ENCODE measurements at regions not wholly inside any gene's neighbourhood (a gene's known extent, or its start where the extent isn't known, plus 50 kb on each side); places are given as distances from the start of the nearest gene placed in this dataset.

DNA sequence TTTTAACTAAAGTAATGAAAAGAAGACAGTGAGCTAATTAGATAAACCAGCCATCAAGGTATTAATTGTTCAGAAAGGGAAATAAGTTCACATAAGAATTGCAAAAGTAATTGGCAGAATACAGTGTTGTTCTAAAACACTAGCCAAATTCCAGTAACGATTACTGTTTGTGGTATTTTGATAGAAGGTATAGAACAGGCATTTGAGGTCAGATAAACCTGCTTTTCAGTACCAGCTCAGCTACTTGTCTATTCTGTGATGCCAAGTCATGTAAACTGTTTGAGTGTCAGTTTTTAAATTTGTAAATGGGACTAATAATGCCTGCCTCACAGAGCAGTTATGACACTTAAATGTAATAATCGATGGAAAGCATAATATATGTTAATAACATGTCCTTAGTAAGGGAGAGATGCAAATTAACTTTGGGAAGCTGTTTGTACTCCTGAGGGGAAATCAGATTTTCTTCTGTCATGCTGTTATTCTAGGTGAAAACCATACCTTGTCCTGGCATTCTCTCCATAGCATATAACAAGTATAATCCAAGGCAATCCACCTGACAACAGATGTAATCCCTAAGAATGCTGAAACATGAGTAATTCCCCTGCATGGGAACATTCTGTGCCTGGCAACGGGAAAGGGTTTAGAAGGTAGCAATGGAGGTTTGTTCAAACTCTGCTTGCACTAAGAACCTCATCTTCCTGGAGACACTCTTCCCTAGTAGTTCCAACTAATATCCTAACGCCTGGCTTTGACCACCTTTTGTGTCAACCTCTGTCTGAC lies 509.5 kb upstream of the PAPPA start:
- Histone ChIP-seq H4K20me1 (ENCODE audit: insufficient read depth, low read length) (no peaks in the 10 kb centered on the region), H3K36me3 (ENCODE audit: insufficient read depth, low read length) (no peaks in the 10 kb centered on the region), H3K79me2 (ENCODE audit: insufficient read depth, low read length) (no peaks in the 10 kb centered on the region), H3K9me3 (ENCODE audit: insufficient read depth, low read length, severe bottlenecking) (no peaks in the 10 kb centered on the region), H2AFZ (ENCODE audit: low read depth, low read length) (no peak overlapping the region), H3K9ac (ENCODE audit: low read depth, low read length) (no peak overlapping the region), H3K4me2 (ENCODE audit: insufficient read depth, low read length) (no peak overlapping the region), H3K27me3 (ENCODE audit: insufficient read depth, low read length, poor library complexity) (no peaks in the 10 kb centered on the region), H3K27ac (ENCODE audit: low read length) (no peak overlapping the region), H3K4me1 (ENCODE audit: insufficient read depth, low read length) (no peaks in the 10 kb centered on the region), H3K4me3 (ENCODE audit: low read depth in 1 of 2, low read length in 2 of 2) (no peak overlapping the region)
- TF ChIP-seq CTCF (IDR thresholded peaks at IDR 0.05; ENCODE audit: borderline replicate concordance, extremely low read depth, low read length, poor library complexity, severe bottlenecking) = no peak
- TF ChIP-seq EZH2 (IDR thresholded peaks at IDR 0.05; ENCODE audit: borderline replicate concordance, low read depth, low read length, severe bottlenecking) = no peak
- no peak for ATAC-seq (ENCODE audit: insufficient read depth, low read depth)
- no peak for DNase-seq

GRCh38 chr9:115649991-115650472 lies 503.6 kb upstream of the PAPPA start:
- DNase-seq = no peak
- TF ChIP-seq CTCF (IDR thresholded peaks at IDR 0.05; ENCODE audit: borderline replicate concordance, extremely low read depth, low read length, poor library complexity, severe bottlenecking) (no peak), EZH2 (IDR thresholded peaks at IDR 0.05; ENCODE audit: borderline replicate concordance, low read depth, low read length, severe bottlenecking) (no peak)
- H3K27ac ChIP-seq (ENCODE audit: low read length) = no peak overlapping the region
- H2AFZ ChIP-seq (ENCODE audit: low read depth, low read length) = no peak overlapping the region
- ATAC-seq (ENCODE audit: insufficient read depth, low read depth) = no peak
- H3K27me3 ChIP-seq (ENCODE audit: insufficient read depth, low read length, poor library complexity) = no peaks in the 10 kb centered on the region
- no peaks in the 10 kb centered on the region for H3K4me1 ChIP-seq (ENCODE audit: insufficient read depth, low read length)
- H3K9me3 ChIP-seq (ENCODE audit: insufficient read depth, low read length, severe bottlenecking) = no peaks in the 10 kb centered on the region
- no peak overlapping the region for H3K9ac ChIP-seq (ENCODE audit: low read depth, low read length)
- no peaks in the 10 kb centered on the region for H4K20me1 ChIP-seq (ENCODE audit: insufficient read depth, low read length)
- H3K36me3 ChIP-seq (ENCODE audit: insufficient read depth, low read length) = no peaks in the 10 kb centered on the region
- no peaks in the 10 kb centered on the region for H3K79me2 ChIP-seq (ENCODE audit: insufficient read depth, low read length)
- H3K4me2 ChIP-seq (ENCODE audit: insufficient read depth, low read length) = no peak overlapping the region
- H3K4me3 ChIP-seq (ENCODE audit: low read depth in 1 of 2, low read length in 2 of 2) = no peak overlapping the region

DNA sequence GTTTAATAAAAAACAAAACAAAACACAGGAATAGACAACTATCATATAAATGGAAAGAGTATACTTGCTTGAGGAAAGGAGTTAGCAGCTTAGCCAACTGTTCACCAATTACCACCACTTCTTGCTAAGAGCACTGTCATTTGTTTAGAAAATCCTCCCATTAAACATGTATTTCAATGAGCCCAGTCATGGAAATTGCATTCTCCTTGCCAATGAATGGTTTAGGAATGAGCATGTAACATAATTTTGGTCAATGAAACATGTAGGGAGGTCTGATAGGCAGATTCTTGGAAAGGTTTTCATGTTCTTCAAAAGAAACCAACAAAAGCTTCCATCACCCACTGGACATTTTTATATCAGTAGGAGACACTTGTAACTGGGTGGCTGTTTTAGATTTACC lies 502.8 kb upstream of the PAPPA start:
- Histone ChIP-seq H3K27ac (ENCODE audit: low read length) (no peak overlapping the region), H3K4me1 (ENCODE audit: insufficient read depth, low read length) (no peaks in the 10 kb centered on the region), H2AFZ (ENCODE audit: low read depth, low read length) (no peak overlapping the region), H3K4me2 (ENCODE audit: insufficient read depth, low read length) (no peak overlapping the region), H3K9me3 (ENCODE audit: insufficient read depth, low read length, severe bottlenecking) (no peaks in the 10 kb centered on the region), H4K20me1 (ENCODE audit: insufficient read depth, low read length) (no peaks in the 10 kb centered on the region), H3K9ac (ENCODE audit: low read depth, low read length) (no peak overlapping the region), H3K27me3 (ENCODE audit: insufficient read depth, low read length, poor library complexity) (no peaks in the 10 kb centered on the region), H3K79me2 (ENCODE audit: insufficient read depth, low read length) (no peaks in the 10 kb centered on the region), H3K36me3 (ENCODE audit: insufficient read depth, low read length) (no peaks in the 10 kb centered on the region), H3K4me3 (ENCODE audit: low read depth in 1 of 2, low read length in 2 of 2) (no peak overlapping the region)
- no peak for DNase-seq
- no peak for ATAC-seq (ENCODE audit: insufficient read depth, low read depth)
- no peak for TF ChIP-seq EZH2 (IDR thresholded peaks at IDR 0.05; ENCODE audit: borderline replicate concordance, low read depth, low read length, severe bottlenecking)
- TF ChIP-seq CTCF (IDR thresholded peaks at IDR 0.05; ENCODE audit: borderline replicate concordance, extremely low read depth, low read length, poor library complexity, severe bottlenecking) = no peak

All from DND-41 (cell line).